Fibroblast of the conjunctiva (primary cell): ENCODE measurements at regions not wholly inside any gene's neighbourhood (a gene's known extent, or its start where the extent isn't known, plus 50 kb on each side); places are given as distances from the start of the nearest gene placed in this dataset.

Source experiments
- DNase-seq: peaks from one replicate; pipeline ENCODE4 v3.0.0-alpha.2; 2010; ENCODE audit warnings: low read depth

DNA sequence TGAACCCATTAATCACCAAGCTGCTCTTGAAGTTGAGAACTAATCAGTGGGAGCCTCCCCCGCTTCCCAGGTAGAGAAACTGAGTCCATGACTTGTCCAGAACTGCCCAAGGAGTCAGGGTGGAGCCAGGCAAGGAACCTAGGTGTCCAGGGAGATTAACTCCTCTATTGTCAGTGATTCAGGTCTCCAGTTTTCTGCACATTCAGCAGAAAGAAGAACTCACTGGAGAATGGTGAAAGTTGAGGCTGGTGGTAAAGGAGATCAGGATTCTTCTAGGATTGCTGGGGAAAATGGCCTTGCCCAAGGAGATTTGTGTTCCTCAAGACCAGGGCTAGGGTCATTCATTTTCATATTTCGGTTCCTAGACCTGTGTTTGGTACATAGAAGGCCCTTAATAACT, 87.2 kb upstream of the CISTR start:
- DNase-seq = no peak

DNA sequence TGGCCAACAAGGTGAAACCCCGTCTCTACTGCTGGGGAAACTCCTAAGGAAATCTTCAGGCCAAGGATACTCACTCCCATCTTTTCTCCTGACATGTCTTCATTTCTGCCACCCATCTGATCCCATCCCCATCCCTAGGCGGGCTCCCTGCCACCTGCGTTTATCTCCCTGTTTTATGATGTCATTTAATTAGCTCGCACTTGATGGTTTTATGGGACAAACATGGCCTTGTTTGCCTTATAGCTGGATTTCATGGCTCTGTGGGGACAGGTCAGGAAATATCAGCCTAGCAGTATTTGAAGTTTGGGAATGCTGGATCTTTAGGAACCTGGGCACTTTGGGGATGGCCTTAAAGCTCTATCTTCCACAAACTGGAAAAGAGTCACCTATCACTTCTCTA, 88.5 kb upstream of the CISTR start:
- DNase-seq = no peak

DNA sequence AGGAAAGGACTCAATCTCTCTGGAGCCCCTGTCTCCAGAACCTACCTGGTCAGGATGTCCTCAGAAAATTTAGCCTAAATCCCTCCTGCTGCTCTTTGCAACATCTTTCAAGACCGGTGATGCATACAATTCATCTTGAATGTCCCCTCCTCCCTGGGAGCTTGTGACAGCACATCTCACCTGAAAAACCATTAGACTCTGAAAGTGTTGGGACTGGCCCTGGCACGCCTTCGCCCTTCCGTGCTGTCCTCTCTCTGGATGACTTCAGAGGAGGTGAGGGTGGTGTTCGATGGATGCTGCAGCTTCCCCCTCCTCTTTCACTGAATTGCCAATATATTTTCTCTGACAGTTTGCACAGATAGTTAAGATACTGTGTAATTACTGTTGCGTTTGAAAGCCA, 90.9 kb upstream of the CISTR start:
- DNase-seq = no peak

DNA sequence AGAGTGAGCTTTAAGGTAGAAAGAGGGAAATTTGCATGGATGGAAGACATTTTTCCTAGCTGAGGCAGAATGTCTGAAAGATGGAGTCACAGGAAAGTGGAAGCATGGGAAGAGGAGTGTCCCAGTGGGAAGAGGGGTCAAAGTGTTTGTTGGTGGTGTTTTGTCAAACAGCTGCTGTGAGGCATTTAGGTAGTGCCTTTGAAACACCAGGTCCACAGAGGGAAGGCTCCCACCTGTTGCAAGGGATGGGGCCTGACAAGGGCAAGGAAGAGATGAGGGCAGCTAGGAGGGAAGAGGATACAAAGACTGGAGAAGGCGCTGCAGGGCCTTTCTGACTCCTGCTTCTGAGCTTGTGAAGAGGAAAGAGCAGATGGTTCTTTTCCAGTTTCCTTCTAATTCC, 91.8 kb upstream of the CISTR start:
- DNase-seq = no peak

- no peak for DNase-seq
Observed at GRCh38 chr12:53844994-53845844, 93.4 kb upstream of the HOXC13 start.

DNA sequence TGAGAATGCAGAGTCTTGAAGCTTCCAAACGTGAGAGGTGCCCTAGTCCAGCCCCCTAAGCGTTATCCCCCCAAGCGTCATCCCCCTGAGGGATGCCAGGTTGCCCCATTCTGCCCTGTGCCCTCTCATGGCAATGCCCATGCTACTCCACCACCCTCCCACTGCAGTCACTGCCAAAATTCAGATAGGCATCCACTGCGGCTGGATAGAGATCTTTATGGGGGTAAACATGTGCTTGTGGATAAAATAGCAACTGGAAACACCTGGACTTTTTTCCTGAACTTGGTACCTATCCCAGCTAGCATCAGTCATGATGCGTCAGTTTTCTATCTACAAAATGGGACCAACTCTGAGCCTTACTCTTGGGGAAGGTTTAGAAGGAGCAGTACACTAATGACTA, 92.7 kb upstream of the HOXC13 start:
- DNase-seq = no peak

DNA sequence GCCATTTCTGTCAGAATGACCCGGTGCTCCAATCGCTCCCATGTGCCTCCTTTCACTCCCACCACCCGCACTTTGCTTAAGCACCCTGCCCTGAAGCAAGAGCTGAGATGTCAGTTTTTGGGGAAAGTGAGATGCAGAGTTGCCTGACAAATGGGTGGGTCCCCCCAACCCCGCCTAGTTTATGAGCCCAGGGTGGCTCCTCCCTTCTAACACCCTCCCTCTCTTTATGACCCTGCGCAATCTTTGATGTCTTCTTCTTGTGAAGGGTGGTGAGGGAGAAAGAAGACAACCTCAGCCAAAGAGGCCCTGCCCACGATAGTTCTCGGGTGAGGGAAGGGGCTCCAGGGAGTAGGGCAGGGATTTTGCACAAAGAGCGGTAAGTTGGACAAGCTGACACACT, 89.5 kb upstream of the HOXC13 start:
- DNase-seq = no peak

DNA sequence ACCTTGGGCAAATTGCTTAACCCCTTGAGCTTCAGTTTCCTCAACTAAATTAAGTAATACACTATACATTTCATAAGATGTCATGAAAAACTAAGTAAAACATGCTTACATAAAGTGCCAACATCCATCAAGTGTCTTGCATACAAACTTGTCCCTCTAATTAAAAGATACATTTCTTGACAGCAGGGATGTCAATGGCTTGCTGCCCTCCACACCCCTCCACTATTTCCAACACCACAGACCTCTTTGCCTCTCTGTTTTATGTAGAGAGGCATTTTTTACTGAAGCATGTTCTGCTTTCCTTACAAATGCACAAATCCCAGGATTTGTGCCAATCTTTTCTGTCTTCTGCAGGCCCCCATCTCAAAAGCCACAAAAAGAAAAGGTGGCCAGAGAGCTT, 89.0 kb upstream of the HOXC13 start:
- no peak for DNase-seq

DNA sequence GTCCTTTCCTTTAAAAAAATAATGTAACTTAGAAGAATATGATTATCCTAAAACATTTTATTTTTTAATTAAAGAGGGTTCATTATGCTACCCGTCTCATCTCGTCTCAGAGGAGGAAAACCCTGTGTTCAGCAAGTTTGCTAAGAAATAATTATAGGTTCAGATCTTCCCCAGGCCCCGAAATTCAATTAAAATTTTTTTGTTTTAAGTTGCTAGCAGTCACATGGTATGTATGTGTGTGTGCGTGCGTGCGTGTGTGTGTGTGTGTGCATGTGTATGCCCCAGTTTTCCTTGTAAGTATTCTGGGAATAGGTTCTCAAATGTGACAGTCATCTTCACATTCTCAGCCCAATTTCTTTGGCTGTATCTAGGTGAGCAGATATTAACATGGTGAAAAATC, 86.6 kb upstream of the HOXC13 start:
- no peak for DNase-seq

GRCh38 chr12:53852992-53853391, 85.6 kb upstream of the HOXC13 start:
- DNase-seq = no peak

DNA sequence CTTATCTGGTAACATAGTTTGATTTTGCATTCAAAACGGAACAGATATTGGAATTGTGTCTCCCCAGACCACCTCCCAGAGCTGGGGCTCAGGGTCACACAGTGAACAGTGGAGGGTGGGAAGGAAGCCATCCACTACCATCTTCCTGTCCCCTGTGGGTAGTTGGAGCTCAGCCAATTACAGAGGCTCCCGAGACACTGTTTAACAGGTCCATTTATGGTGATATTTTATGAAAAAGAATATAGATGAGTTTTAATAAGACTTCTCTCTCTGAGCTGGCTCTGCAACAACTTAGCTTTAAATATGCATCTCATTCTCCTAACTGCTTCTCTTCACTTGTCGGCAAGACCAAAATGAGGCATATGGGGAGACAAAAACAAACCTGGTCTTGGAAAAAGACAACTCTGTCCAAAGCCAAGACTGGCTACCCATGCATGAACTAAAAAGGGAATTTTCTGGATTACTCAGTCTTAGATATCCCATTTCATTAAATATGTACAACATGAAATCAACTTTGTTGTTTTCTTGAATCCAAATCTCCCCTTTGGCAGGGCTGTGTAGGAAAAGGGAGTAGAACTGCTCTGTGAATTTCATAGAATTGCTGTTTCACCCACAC, 83.8 kb upstream of the HOXC13 start:
- DNase-seq = no peak

DNA sequence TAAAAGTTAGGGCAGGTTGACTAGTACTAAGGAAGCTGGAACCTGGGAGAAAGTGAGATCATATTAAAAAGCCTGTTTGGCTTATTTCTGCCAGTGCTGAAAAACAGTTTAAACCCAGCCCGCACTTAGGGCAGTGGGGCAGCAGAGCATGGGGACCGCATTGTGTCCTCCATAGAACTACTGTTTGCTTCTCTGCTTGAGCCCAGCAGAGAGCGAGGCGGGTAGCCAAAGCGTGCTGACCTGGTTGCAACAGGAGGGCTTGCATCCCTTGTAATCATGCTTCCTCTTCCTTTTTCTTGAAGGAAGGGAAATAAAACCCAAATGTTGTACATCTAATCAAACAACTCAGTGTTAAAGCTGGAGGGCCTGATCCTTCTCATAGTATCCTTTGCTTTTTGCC, 82.5 kb upstream of the HOXC13 start:
- DNase-seq = no peak

DNA sequence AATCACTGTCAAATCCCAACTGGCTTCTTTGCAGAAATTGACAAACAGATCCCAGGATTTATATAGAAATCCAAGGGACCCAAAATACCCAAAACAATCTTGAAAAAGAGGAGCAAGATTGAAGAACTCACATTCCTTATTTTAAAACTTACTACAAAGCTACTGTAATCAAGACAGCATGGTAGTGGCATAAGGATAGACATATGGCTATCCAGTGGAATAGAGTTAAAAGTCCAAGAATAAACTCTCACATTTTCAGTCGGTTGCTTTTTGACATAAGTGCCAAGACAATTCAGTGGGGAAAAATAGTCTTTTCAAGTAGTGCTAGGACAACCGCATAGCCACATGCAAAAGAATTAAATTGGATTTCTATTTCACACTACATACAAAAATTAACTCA, 81.0 kb upstream of the HOXC13 start:
- no peak for DNase-seq

DNA sequence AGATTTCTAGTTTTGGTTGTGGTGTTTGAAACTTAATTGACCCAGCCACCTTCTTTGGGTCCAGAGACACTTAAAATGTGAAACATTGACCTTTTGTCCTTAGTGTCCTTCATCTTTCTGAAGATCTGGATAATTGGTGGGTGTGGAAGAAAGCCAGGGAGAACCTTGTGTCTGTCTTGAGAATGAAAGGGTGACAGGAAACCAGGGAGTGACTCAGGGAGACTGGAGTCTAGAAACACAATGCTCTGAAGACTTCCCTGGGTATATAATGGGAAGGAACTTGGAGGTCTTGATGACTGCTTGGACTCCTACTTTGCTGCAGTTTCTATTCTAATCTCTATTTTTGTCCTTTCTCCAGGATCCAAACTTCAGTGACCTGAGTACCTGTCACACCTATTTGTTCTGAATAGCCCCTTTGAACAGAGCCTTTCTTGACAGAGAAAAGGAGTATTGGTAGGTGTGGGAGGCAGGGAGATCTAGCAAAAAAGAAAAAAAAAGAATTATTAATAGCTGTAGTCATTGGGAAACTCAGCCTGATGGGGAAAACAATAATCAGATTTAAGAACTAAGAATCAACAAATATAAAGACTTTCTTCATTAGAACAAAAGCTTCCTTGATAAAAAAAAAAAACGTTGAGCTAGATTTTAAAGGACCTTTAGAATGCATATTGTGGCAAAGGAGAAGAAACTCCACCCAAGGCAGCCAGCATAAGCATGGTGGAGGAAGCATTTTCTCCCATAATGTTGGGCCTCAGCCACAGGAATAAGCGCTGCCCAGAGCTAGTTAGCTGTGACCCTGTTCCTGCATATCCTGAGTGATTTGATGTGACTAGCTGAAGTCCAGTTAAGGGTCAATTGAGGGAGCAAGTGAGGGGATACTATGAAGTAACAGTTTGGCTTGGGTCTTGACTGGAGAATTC, 77.9 kb upstream of the HOXC13 start:
- DNase-seq = no peak

- no peak for DNase-seq
Observed at GRCh38 chr12:53862206-53862605, 76.4 kb upstream of the HOXC13 start.

- DNase-seq = no peak
Observed at GRCh38 chr12:53862831-53863230, 75.8 kb upstream of the HOXC13 start.

GRCh38 chr12:53866727-53867126, 71.9 kb upstream of the HOXC13 start:
- no peak for DNase-seq

- DNase-seq = no peak
Observed at GRCh38 chr12:53867216-53868012, 71.2 kb upstream of the HOXC13 start.

- DNase-seq = no peak
Observed at GRCh38 chr12:53868511-53868986, 70.1 kb upstream of the HOXC13 start.

DNA sequence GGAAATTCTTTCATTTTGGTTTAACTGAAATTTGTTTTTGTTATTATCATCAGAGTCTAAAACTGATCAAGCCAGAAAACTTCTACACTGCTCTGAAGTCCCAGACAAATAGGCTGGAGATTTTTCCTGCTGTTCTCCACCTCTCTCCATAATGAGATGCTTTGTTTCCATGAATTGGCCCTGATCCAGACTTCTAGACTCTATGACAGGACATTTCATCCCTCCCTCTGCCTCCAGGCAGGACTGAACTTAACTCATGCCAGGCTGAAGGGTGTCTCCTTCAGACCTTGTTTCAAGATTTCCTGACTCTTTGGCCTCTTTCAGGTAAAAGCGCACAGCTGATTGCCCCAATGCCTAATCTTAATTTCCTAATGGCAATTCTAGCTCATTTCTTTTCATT, 69.1 kb upstream of the HOXC13 start:
- DNase-seq = no peak

- no peak for DNase-seq
Observed at GRCh38 chr12:53870117-53870516, 68.5 kb upstream of the HOXC13 start.

DNA sequence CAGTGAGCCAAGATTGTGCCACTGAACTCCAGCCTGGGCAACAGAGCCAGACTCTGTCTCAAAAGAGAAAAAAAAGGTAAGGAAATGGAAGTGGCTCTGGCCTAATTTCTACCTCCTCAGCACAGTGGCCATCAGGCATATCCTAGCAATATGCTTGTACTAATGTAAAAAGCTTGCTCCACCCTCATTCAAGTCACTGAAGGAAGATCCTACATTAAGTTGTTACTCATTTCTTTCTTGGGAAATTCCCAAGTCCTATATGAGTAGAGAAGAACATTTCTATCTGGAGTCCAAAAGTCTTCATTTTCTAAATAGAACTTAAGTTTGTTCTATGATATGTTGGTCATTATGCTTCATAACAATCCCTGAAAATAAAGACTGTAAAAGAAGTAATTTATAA, 67.3 kb upstream of the HOXC13 start:
- no peak for DNase-seq
